IgD-negative memory B cell (primary cell): ENCODE measurements at regions not wholly inside any gene's neighbourhood (a gene's known extent, or its start where the extent isn't known, plus 50 kb on each side); places are given as distances from the start of the nearest gene placed in this dataset.

Experiments
- H3K27ac Mint-ChIP-seq, 3 donors: one replicate each; pipeline ENCODE4 v1.8.0; 2020 to 2022; ENCODE audit warnings: mild to moderate bottlenecking in 3 of 3, mixed read lengths in 3 of 3, moderate library complexity in 1 of 3
- H3K27me3 Mint-ChIP-seq: one replicate; pipeline ENCODE4 v1.8.0; 2021; ENCODE audit warnings: mixed read lengths
- H3K36me3 Mint-ChIP-seq: one replicate; pipeline ENCODE4 v1.8.0; 2020; ENCODE audit warnings: mild to moderate bottlenecking, mixed read lengths
- H3K4me1 Mint-ChIP-seq, 3 donors: one replicate each; pipeline ENCODE4 v1.8.0; 2020 to 2022; ENCODE audit warnings: mixed read lengths in 3 of 3, mild to moderate bottlenecking in 1 of 3
- H3K4me3 Mint-ChIP-seq, 4 donors: one replicate each; pipeline ENCODE4 v1.8.0; 2020 to 2022; ENCODE audit warnings: mild to moderate bottlenecking in 4 of 4, mixed read lengths in 4 of 4, moderate library complexity in 3 of 4
- H3K9me3 Mint-ChIP-seq, 3 donors: one replicate each; pipeline ENCODE4 v1.8.0; 2020 to 2021; ENCODE audit warnings: mixed read lengths in 3 of 3, mild to moderate bottlenecking in 1 of 3

GRCh38 chr9:16950051-16950450 lies 79.6 kb upstream of the BNC2 start:
- Mint-ChIP-seq H3K27me3 (no peaks in the 10 kb centered on the region), H3K9me3 (peaks cover 3 to 7% (median 6%) of the 10 kb centered on the region in 3 donors), H3K27ac (no peak overlapping the region), H3K36me3 (no peaks in the 10 kb centered on the region), H3K4me1 (no peaks in the 10 kb centered on the region), H3K4me3 (no peak overlapping the region)

- H3K4me1 Mint-ChIP-seq = no peaks in the 10 kb centered on the region
- H3K9me3 Mint-ChIP-seq = peaks cover 0 to 12% (median 4%) of the 10 kb centered on the region in 3 donors
- H3K36me3 Mint-ChIP-seq = no peaks in the 10 kb centered on the region
- H3K4me3 Mint-ChIP-seq = no peak overlapping the region
- H3K27ac Mint-ChIP-seq = no peak overlapping the region
- H3K27me3 Mint-ChIP-seq = no peaks in the 10 kb centered on the region
Observed at GRCh38 chr9:16930578-16930977, 60.1 kb upstream of the BNC2 start.

- no peaks in the 10 kb centered on the region for H3K4me1 Mint-ChIP-seq
- no peaks in the 10 kb centered on the region for H3K36me3 Mint-ChIP-seq
- H3K27ac Mint-ChIP-seq = no peak overlapping the region
- H3K27me3 Mint-ChIP-seq = no peaks in the 10 kb centered on the region
- H3K9me3 Mint-ChIP-seq = peaks cover 0 to 6% (median 3%) of the 10 kb centered on the region in 3 donors
- H3K4me3 Mint-ChIP-seq = no peak overlapping the region
Observed at GRCh38 chr9:16928179-16928945, 57.9 kb upstream of the BNC2 start.

GRCh38 chr9:16925426-16925825 lies 55.0 kb upstream of the BNC2 start:
- no peaks in the 10 kb centered on the region for H3K36me3 Mint-ChIP-seq
- H3K9me3 Mint-ChIP-seq = peaks cover 0 to 6% (median 2%) of the 10 kb centered on the region in 3 donors
- H3K4me1 Mint-ChIP-seq = no peaks in the 10 kb centered on the region

GRCh38 chr9:16924311-16924915 lies 53.9 kb upstream of the BNC2 start:
- Mint-ChIP-seq H3K9me3 (peaks cover 0 to 6% (median 2%) of the 10 kb centered on the region in 3 donors), H3K36me3 (no peaks in the 10 kb centered on the region), H3K4me1 (no peaks in the 10 kb centered on the region), H3K27ac (no peak overlapping the region), H3K27me3 (no peaks in the 10 kb centered on the region), H3K4me3 (no peak overlapping the region)

More at GRCh38 chr9:16925426-16925825, 55.0 kb upstream of the BNC2 start:
- Mint-ChIP-seq H3K4me3 (no peak overlapping the region), H3K27ac (no peak overlapping the region), H3K27me3 (no peaks in the 10 kb centered on the region)

GRCh38 chr9:16921855-16922254 lies 51.4 kb upstream of the BNC2 start:
- Mint-ChIP-seq H3K36me3 (no peaks in the 10 kb centered on the region), H3K27ac (no peak overlapping the region)

More at GRCh38 chr9:16921855-16922254, 51.4 kb upstream of the BNC2 start:
- Mint-ChIP-seq H3K4me3 (no peak overlapping the region), H3K27me3 (no peaks in the 10 kb centered on the region), H3K9me3 (peaks cover 0 to 6% (median 2%) of the 10 kb centered on the region in 3 donors), H3K4me1 (no peaks in the 10 kb centered on the region)
